Body of pancreas (tissue), 4 donors: ENCODE measurements at regions not wholly inside any gene's neighbourhood (a gene's known extent, or its start where the extent isn't known, plus 50 kb on each side); places are given as distances from the start of the nearest gene placed in this dataset.

Source experiments
- CTCF ChIP-seq, 7 experiments: fragments of 450-650 bp in 4 of 7; fragments of 200-600 bp in 3 of 7; sonication (generic) in 3 of 7; IDR thresholded peaks; one replicate each; pipeline ENCODE4 v1.5.1; 2016 to 2019; ENCODE audit warnings: antibody characterized with exemption in 7 of 7
- POLR2A ChIP-seq, 3 donors: fragments of 450-650 bp; IDR thresholded peaks; one replicate each; pipeline ENCODE4 v1.6.1; 2016; ENCODE audit warnings: antibody characterized with exemption in 3 of 3, mild to moderate bottlenecking in 2 of 3

GRCh38 chr9:24487946-24488345 lies 57.8 kb downstream of the IZUMO3 start:
- TF ChIP-seq CTCF (IDR thresholded peaks at IDR 0.05) (no peak), POLR2A (IDR thresholded peaks at IDR 0.05) (no peak)
